SK-N-SH treated with all-trans-retinoic acid at 6 μM for 48 hours (cell line): ENCODE measurements at regions not wholly inside any gene's neighbourhood (a gene's known extent, or its start where the extent isn't known, plus 50 kb on each side); places are given as distances from the start of the nearest gene placed in this dataset.

ENCODE experiments used
- BACH2 ChIP-seq: fragments of 250-450 bp; sonication (Bioruptor Pico); IDR thresholded peaks from 2 replicates; pipeline ENCODE4 v1.9.0; 2021; ENCODE audit warnings: mild to moderate bottlenecking, borderline replicate concordance
- GLIS3 ChIP-seq: fragments of 250-450 bp; sonication (Bioruptor Pico); IDR thresholded peaks from 2 replicates; pipeline ENCODE4 v1.5.0; 2020; ENCODE audit warnings: mild to moderate bottlenecking, moderate library complexity
- SNAI2 ChIP-seq: fragments of 250-450 bp; sonication (Bioruptor Pico); IDR thresholded peaks from 2 replicates; pipeline ENCODE4 v1.5.0; 2020; ENCODE audit warnings: mild to moderate bottlenecking, moderate library complexity
- ZC3H10 ChIP-seq: fragments of 250-450 bp; sonication (Bioruptor Pico); IDR thresholded peaks from 2 replicates; pipeline ENCODE4 v1.5.1; 2021; ENCODE audit warnings: mild to moderate bottlenecking, moderate library complexity
- ZFP30 ChIP-seq: fragments of 450-650 bp; formaldehyde crosslinking; IDR thresholded peaks from 2 replicates; pipeline ENCODE4 v1.5.0; 2022; ENCODE audit warnings: mild to moderate bottlenecking, moderate library complexity
- TF ChIP-seq, protein P1 (sequence below): fragments of 250-450 bp; sonication (Bioruptor Pico); IDR thresholded peaks from 2 replicates; pipeline ENCODE4 v1.5.1; 2020; ENCODE audit warnings: low read depth, mild to moderate bottlenecking, moderate library complexity
- TF ChIP-seq, protein P2 (sequence below): fragments of 250-450 bp; sonication (Bioruptor Pico); IDR thresholded peaks from 2 replicates; pipeline ENCODE4 v1.8.0; 2021; ENCODE audit warnings: low read depth, mild to moderate bottlenecking, moderate library complexity, borderline replicate concordance
- TF ChIP-seq, protein P3 (sequence below): fragments of 250-450 bp; sonication (Bioruptor Pico); IDR thresholded peaks from 2 replicates; pipeline ENCODE4 v1.5.1; 2021; ENCODE audit warnings: mild to moderate bottlenecking, moderate library complexity

- TF ChIP-seq BACH2 (CRISPR knock-in tag) (no peak), SNAI2 (CRISPR knock-in tag) (no peak), ZFP30 (CRISPR knock-in tag) (no peak), ZC3H10 (CRISPR knock-in tag) (no peak), GLIS3 (CRISPR knock-in tag) (no peak)
- TF ChIP-seq, protein P1, sequence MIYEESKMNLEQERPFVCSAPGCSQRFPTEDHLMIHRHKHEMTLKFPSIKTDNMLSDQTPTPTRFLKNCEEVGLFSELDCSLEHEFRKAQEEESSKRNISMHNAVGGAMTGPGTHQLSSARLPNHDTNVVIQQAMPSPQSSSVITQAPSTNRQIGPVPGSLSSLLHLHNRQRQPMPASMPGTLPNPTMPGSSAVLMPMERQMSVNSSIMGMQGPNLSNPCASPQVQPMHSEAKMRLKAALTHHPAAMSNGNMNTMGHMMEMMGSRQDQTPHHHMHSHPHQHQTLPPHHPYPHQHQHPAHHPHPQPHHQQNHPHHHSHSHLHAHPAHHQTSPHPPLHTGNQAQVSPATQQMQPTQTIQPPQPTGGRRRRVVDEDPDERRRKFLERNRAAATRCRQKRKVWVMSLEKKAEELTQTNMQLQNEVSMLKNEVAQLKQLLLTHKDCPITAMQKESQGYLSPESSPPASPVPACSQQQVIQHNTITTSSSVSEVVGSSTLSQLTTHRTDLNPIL (CRISPR knock-in tag) = no peak
- TF ChIP-seq, protein P2, sequence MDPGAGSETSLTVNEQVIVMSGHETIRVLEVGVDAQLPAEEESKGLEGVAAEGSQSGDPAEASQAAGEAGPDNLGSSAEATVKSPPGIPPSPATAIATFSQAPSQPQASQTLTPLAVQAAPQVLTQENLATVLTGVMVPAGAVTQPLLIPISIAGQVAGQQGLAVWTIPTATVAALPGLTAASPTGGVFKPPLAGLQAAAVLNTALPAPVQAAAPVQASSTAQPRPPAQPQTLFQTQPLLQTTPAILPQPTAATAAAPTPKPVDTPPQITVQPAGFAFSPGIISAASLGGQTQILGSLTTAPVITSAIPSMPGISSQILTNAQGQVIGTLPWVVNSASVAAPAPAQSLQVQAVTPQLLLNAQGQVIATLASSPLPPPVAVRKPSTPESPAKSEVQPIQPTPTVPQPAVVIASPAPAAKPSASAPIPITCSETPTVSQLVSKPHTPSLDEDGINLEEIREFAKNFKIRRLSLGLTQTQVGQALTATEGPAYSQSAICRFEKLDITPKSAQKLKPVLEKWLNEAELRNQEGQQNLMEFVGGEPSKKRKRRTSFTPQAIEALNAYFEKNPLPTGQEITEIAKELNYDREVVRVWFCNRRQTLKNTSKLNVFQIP = no peak
- TF ChIP-seq, protein P3, sequence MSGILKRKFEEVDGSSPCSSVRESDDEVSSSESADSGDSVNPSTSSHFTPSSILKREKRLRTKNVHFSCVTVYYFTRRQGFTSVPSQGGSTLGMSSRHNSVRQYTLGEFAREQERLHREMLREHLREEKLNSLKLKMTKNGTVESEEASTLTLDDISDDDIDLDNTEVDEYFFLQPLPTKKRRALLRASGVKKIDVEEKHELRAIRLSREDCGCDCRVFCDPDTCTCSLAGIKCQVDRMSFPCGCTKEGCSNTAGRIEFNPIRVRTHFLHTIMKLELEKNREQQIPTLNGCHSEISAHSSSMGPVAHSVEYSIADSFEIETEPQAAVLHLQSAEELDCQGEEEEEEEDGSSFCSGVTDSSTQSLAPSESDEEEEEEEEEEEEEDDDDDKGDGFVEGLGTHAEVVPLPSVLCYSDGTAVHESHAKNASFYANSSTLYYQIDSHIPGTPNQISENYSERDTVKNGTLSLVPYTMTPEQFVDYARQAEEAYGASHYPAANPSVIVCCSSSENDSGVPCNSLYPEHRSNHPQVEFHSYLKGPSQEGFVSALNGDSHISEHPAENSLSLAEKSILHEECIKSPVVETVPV (CRISPR knock-in tag) = no peak
Observed at GRCh38 chr6:24019393-24019792, 106.6 kb upstream of the NRSN1 start.
